CD14-positive monocyte (primary cell): ENCODE measurements at regions not wholly inside any gene's neighbourhood (a gene's known extent, or its start where the extent isn't known, plus 50 kb on each side); places are given as distances from the start of the nearest gene placed in this dataset.
A peak's percentile ranks its signal among the peaks of the same experiment; 100 is the strongest.

Experiments
- DNase-seq, 3 donors: peaks; one replicate each; pipeline ENCODE4 v3.0.0-alpha.2; 2011 to 2022
- H2AFZ ChIP-seq: 2 replicates; pipeline ENCODE4 v1.6.0; 2012; ENCODE audit warnings: mild to moderate bottlenecking, low read depth, low read length, inconsistent platforms; ENCODE audit not compliant: insufficient read depth, poor library complexity, severe bottlenecking
- H3K27ac ChIP-seq, 2 donors: 1 replicate in 1 of 2; 2 replicates in 1 of 2; pipeline ENCODE4 v1.5.1; 2012 to 2013; ENCODE audit warnings: low read length in 2 of 2, control low read depth in 1 of 2, inconsistent platforms in 1 of 2, low read depth in 1 of 2, mild to moderate bottlenecking in 1 of 2
- H3K27me3 ChIP-seq, 2 donors: one replicate each; pipeline versions ENCODE4 v1.6.0 to v1.6.1; 2011 to 2013; ENCODE audit warnings: low read length in 2 of 2; ENCODE audit not compliant: control insufficient read depth in 2 of 2, insufficient read depth in 2 of 2
- H3K36me3 ChIP-seq, 2 donors: replicated peaks in 1 of 2; 1 replicate in 1 of 2; 2 replicates in 1 of 2; pipeline versions ENCODE4 v1.5.1 to v1.6.1; 2012 to 2013; ENCODE audit warnings: low read length in 2 of 2, control low read depth in 1 of 2, inconsistent platforms in 1 of 2, mild to moderate bottlenecking in 1 of 2; ENCODE audit not compliant: insufficient read depth in 2 of 2, control insufficient read depth in 1 of 2
- H3K4me1 ChIP-seq, 2 donors: 1 replicate in 1 of 2; 2 replicates in 1 of 2; pipeline versions ENCODE4 v1.5.1 to v1.6.1; 2012 to 2013; ENCODE audit warnings: low read length in 2 of 2, control low read depth in 1 of 2, inconsistent platforms in 1 of 2, mild to moderate bottlenecking in 1 of 2, moderate library complexity in 1 of 2; ENCODE audit not compliant: insufficient read depth in 2 of 2, control insufficient read depth in 1 of 2
- H3K4me2 ChIP-seq: replicated peaks from 2 replicates; pipeline ENCODE3; 2012; ENCODE audit warnings: low read length, moderate library complexity, mild to moderate bottlenecking; ENCODE audit not compliant: poor library complexity, severe bottlenecking; ENCODE audit errors: extremely low read depth
- H3K4me3 ChIP-seq, 3 experiments: fragments of 200-600 bp in 1 of 3; sonication (generic) in 1 of 3; replicated peaks in 1 of 3; 1 replicate in 2 of 3; 2 replicates in 1 of 3; pipeline ENCODE4 v1.5.1; 2011 to 2013; ENCODE audit warnings: low read length in 3 of 3, mild to moderate bottlenecking in 3 of 3, control low read depth in 2 of 3, low read depth in 2 of 3, inconsistent platforms in 1 of 3, moderate library complexity in 1 of 3
- H3K79me2 ChIP-seq: 2 replicates; pipeline ENCODE4 v1.6.0; 2012; ENCODE audit warnings: mild to moderate bottlenecking, control low read depth, inconsistent platforms, low read length, moderate library complexity; ENCODE audit not compliant: insufficient read depth
- H3K9ac ChIP-seq: 2 replicates; pipeline ENCODE4 v1.6.0; 2017; ENCODE audit warnings: low read length, mild to moderate bottlenecking; ENCODE audit not compliant: insufficient read depth, poor library complexity, severe bottlenecking
- H3K9me3 ChIP-seq, 2 donors: replicated peaks in 1 of 2; 1 replicate in 1 of 2; 2 replicates in 1 of 2; pipeline versions ENCODE4 v1.5.1 to v1.6.1; 2012 to 2013; ENCODE audit warnings: low read length in 2 of 2, control low read depth in 1 of 2; ENCODE audit not compliant: control insufficient read depth in 1 of 2, insufficient read depth in 1 of 2
- H4K20me1 ChIP-seq: 2 replicates; pipeline ENCODE4 v1.6.0; 2012; ENCODE audit warnings: mild to moderate bottlenecking, low read length, control low read depth, moderate library complexity; ENCODE audit not compliant: insufficient read depth
- H3K27ac Mint-ChIP-seq, 7 donors: one replicate each; pipeline ENCODE4 v1.8.0; 2020; ENCODE audit warnings: mild to moderate bottlenecking in 7 of 7, mixed read lengths in 7 of 7, moderate library complexity in 6 of 7, inconsistent platforms in 2 of 7
- H3K27me3 Mint-ChIP-seq, 3 donors: one replicate each; pipeline ENCODE4 v1.8.0; 2021 to 2022; ENCODE audit warnings: low read depth in 3 of 3, mild to moderate bottlenecking in 3 of 3, mixed read lengths in 3 of 3, moderate library complexity in 3 of 3, inconsistent platforms in 1 of 3
- H3K36me3 Mint-ChIP-seq, 2 donors: one replicate each; pipeline ENCODE4 v1.8.0; 2020; ENCODE audit warnings: mixed read lengths in 2 of 2, inconsistent platforms in 1 of 2, mild to moderate bottlenecking in 1 of 2
- H3K4me1 Mint-ChIP-seq: one replicate; pipeline ENCODE4 v1.8.0; 2020; ENCODE audit warnings: mild to moderate bottlenecking, mixed read lengths
- H3K4me3 Mint-ChIP-seq, 2 donors: one replicate each; pipeline ENCODE4 v1.8.0; 2020; ENCODE audit warnings: mild to moderate bottlenecking in 2 of 2, mixed read lengths in 2 of 2, moderate library complexity in 1 of 2
- H3K9me3 Mint-ChIP-seq, 7 donors: one replicate each; pipeline ENCODE4 v1.8.0; 2020 to 2022; ENCODE audit warnings: mixed read lengths in 7 of 7, mild to moderate bottlenecking in 6 of 7, moderate library complexity in 6 of 7, inconsistent platforms in 2 of 7
- CTCF ChIP-seq: fragments of 200-600 bp; IDR thresholded peaks from one replicate; pipeline ENCODE4 v1.8.0; 2022; ENCODE audit warnings: antibody characterized with exemption, mild to moderate bottlenecking
- WGBS: methylation state at CpG from one replicate; pipeline ENCODE4 v1.1.5; 2013; ENCODE audit warnings: missing lambda C conversion rate; ENCODE audit not compliant: insufficient coverage; 5-methylcytosine and 5-hydroxymethylcytosine counted together
- intact Hi-C, 2 donors: fragments of 100-400 bp; cut with micrococcal nuclease; formaldehyde crosslinking; loops; one replicate each; pipeline versions ENCODE4 v1.15.0 to v1.15.1; 2023

GRCh38 chrX:906586-906985 lies 276.0 kb downstream of the SHOX start:
- TF ChIP-seq CTCF: no peak
- peak overlapping the region in 1 of 2 donors; percentile 21 for H3K4me3 Mint-ChIP-seq
- peaks cover 2 to 4% (median 3%) of the 10 kb centered on the region in 3 donors for H3K27me3 Mint-ChIP-seq

GRCh38 chrX:905848-906566 lies 275.4 kb downstream of the SHOX start:
- Histone ChIP-seq H3K9ac (no peak overlapping the region), H3K4me2 (no peak overlapping the region), H4K20me1 (no peaks in the 10 kb centered on the region), H3K27me3 (no peaks in the 10 kb centered on the region), H3K79me2 (no peaks in the 10 kb centered on the region), H3K36me3 (no peaks in the 10 kb centered on the region), H3K9me3 (peaks cover 5% of the 10 kb centered on the region in 2 donors), H3K4me1 (no peaks in the 10 kb centered on the region), H2AFZ (no peak overlapping the region), H3K4me3 (no peak overlapping the region), H3K27ac (no peak overlapping the region)
- Mint-ChIP-seq H3K36me3 (no peaks in the 10 kb centered on the region), H3K4me3 (peak overlapping the region in 1 of 2 donors; percentile 21), H3K9me3 (peaks cover 3 to 21% (median 12%) of the 10 kb centered on the region in 7 donors), H3K4me1 (peaks cover 9% of the 10 kb centered on the region), H3K27me3 (peaks cover 2 to 4% (median 3%) of the 10 kb centered on the region in 3 donors), H3K27ac (no peak overlapping the region)
- intact Hi-C loops: no loop called here
- TF ChIP-seq CTCF: no peak
- no peak for DNase-seq
- WGBS: 85% methylated on average over 19 of the region's 19 CpGs

More at GRCh38 chrX:906586-906985, 276.0 kb downstream of the SHOX start:
- Histone ChIP-seq H3K27ac (no peak overlapping the region), H4K20me1 (no peaks in the 10 kb centered on the region), H3K4me1 (no peaks in the 10 kb centered on the region), H3K4me3 (no peak overlapping the region), H2AFZ (no peak overlapping the region), H3K36me3 (no peaks in the 10 kb centered on the region), H3K9ac (no peak overlapping the region), H3K9me3 (peaks cover 5% of the 10 kb centered on the region in 2 donors), H3K27me3 (no peaks in the 10 kb centered on the region), H3K4me2 (no peak overlapping the region), H3K79me2 (no peaks in the 10 kb centered on the region)
- intact Hi-C loops: no loop called here
- no CpG with 5 or more reads among the region's 3 CpGs for WGBS
- H3K9me3 Mint-ChIP-seq: peaks cover 3 to 21% (median 11%) of the 10 kb centered on the region in 7 donors
- no peak for DNase-seq
- no peaks in the 10 kb centered on the region for H3K36me3 Mint-ChIP-seq
- no peak overlapping the region for H3K27ac Mint-ChIP-seq
- H3K4me1 Mint-ChIP-seq: peaks cover 9% of the 10 kb centered on the region
